Right lobe of liver (tissue), 4 donors: ENCODE measurements at regions not wholly inside any gene's neighbourhood (a gene's known extent, or its start where the extent isn't known, plus 50 kb on each side); places are given as distances from the start of the nearest gene placed in this dataset.
"Not testable (repeated sequence)": the region's sequence is repeated elsewhere in the genome, so short reads cannot be mapped to it uniquely, and the experiment has no call there.

Experiments used
- CTCF ChIP-seq, 4 donors: fragments of 200-600 bp in 3 of 4; fragments of 450-650 bp in 1 of 4; IDR thresholded peaks; one replicate each; pipeline versions ENCODE4 v1.5.1 to v1.8.0; 2016 to 2022; ENCODE audit warnings: antibody characterized with exemption in 4 of 4, mild to moderate bottlenecking in 2 of 4
- POLR2A ChIP-seq: fragments of 450-650 bp; IDR thresholded peaks from one replicate; pipeline ENCODE4 v1.6.1; 2017; ENCODE audit warnings: antibody characterized with exemption, mild to moderate bottlenecking
- donor health status: DM: no; HTN: no; CAD: no.
- donor health status: DM: no; HTN: no; CAD: no.
- donor health status: DM: no; HTN: yes; CAD: no.

GRCh38 chr6:57799703-57800479 is 482.5 kb downstream of the PRIM2 start:
- TF ChIP-seq CTCF (IDR thresholded peaks at IDR 0.05); POLR2A: not testable (repeated sequence)
